NCI-H187 treated with DMSO at 0.1 percent for 48 hours (cell line): ENCODE measurements at regions not wholly inside any gene's neighbourhood (a gene's known extent, or its start where the extent isn't known, plus 50 kb on each side); places are given as distances from the start of the nearest gene placed in this dataset.

Experiments
- DNase-seq: peaks from one replicate; lab custom pipeline; 2025; lab: John Stamatoyannopoulos, UW

GRCh38 chr14:38150075-38150474, 57.6 kb upstream of the SSTR1 start:
- no peak for DNase-seq
